ENCODE measurements at regions not wholly inside any gene's neighbourhood (a gene's known extent, or its start where the extent isn't known, plus 50 kb on each side); places are given as distances from the start of the nearest gene placed in this dataset.
"Not testable (repeated sequence)": the region's sequence is repeated elsewhere in the genome, so short reads cannot be mapped to it uniquely, and the experiment has no call there.

DNA sequence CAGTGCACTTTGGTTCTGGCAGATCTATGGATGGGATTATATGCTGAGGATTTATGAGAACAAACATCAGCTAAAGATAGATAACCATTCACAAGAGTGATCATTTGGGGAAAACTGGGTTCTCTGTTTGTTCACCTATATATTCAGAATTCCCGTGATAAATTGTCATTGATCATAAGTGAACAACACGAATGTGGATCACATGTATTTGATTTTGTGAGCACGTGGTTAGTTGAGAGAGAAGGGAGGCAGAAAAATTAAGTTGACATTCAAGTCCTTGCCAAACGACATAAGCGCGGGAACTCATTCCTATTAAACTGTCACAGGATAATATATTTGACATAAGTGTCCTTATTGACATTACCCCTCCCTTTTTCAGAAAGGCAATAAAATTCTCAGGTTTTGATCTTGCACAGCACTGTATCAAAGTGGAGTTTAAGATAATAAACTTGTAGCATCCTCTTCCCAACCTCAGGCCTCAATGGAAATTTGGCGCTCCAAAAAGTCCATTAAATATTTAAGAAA lies 64.9 kb upstream of the MYO3A start:
- POLR2A ChIA-PET, result no interaction called here
- DNase-seq (ENCODE audit: low spot score), result no peak
- no peaks in the 10 kb centered on the region for H3K9me2 ChIP-seq (ENCODE audit: insufficient read depth, low read length)
- H3K79me2 ChIP-seq (ENCODE audit: insufficient read depth, low read depth, low read length), result no peaks in the 10 kb centered on the region
- H4K20me1 ChIP-seq (ENCODE audit: insufficient read depth, low read length), result no peaks in the 10 kb centered on the region
- no TSS peak for BruUV-seq (replicated peaks)
- H3K4me2 ChIP-seq (ENCODE audit: low read length), result no peak overlapping the region
- H2AFZ ChIP-seq (ENCODE audit: low read length), result no peak overlapping the region
- TF ChIP-seq CTCF (conservative IDR thresholded peaks at IDR 0.05; ENCODE audit: low read length), result no peak
- no peaks in the 10 kb centered on the region for H3K36me3 ChIP-seq (ENCODE audit: insufficient read depth, low read length)
- no peak overlapping the region for H3K4me3 ChIP-seq (ENCODE audit: low read depth, low read length, poor library complexity, severe bottlenecking)
- no peak overlapping the region for H3K27ac ChIP-seq (ENCODE audit: low read depth, low read length, poor library complexity, severe bottlenecking)
- intact Hi-C loops (cut with micrococcal nuclease; ENCODE audit: unreplicated experiment), result no loop called here
- H3K9me3 ChIP-seq (ENCODE audit: low read length), result no peaks in the 10 kb centered on the region
- no peaks in the 10 kb centered on the region for H3K4me1 ChIP-seq (ENCODE audit: insufficient read depth, low read length, poor library complexity, severe bottlenecking)
- CTCF ChIA-PET (ENCODE audit: unreplicated experiment), result no interaction called here

DNA sequence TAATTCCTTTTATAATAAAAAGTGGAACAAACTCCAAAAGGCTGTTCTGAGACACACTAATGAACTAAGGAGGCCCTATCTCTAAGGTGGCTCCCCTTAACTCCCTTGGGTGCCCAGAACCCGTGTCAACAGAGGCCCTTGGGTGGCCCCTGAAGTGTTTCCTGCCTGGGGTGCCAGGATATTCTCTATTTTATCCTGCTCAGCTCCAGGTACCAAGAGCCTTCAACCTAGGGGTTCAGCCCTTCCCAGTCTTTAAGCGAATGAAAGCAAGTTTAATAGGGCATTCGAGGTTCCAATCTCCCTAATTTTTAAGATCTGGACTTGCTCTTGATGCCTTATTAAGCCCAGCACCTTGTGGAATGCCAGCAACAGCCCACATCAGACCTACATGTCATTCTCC lies 64.4 kb upstream of the MYO3A start:
- H3K4me2 ChIP-seq (ENCODE audit: low read length), result no peak overlapping the region
- H3K4me1 ChIP-seq (ENCODE audit: insufficient read depth, low read length, poor library complexity, severe bottlenecking), result no peaks in the 10 kb centered on the region
- H4K20me1 ChIP-seq (ENCODE audit: insufficient read depth, low read length), result no peaks in the 10 kb centered on the region
- H2AFZ ChIP-seq (ENCODE audit: low read length), result no peak overlapping the region
- no peak overlapping the region for H3K27ac ChIP-seq (ENCODE audit: low read depth, low read length, poor library complexity, severe bottlenecking)
- POLR2A ChIA-PET, result no interaction called here
- CTCF ChIA-PET (ENCODE audit: unreplicated experiment), result no interaction called here
- no TSS peak for BruUV-seq (replicated peaks)
- TF ChIP-seq CTCF (conservative IDR thresholded peaks at IDR 0.05; ENCODE audit: low read length) (no peak), EZH2phosphoT487 (IDR thresholded peaks at IDR 0.05; ENCODE audit: borderline replicate concordance, low read depth, low read length) (no peak)
- H3K4me3 ChIP-seq (ENCODE audit: low read depth, low read length, poor library complexity, severe bottlenecking), result no peak overlapping the region
- intact Hi-C loops (cut with micrococcal nuclease; ENCODE audit: unreplicated experiment), result no loop called here
- no peaks in the 10 kb centered on the region for H3K79me2 ChIP-seq (ENCODE audit: insufficient read depth, low read depth, low read length)
- no peaks in the 10 kb centered on the region for H3K36me3 ChIP-seq (ENCODE audit: insufficient read depth, low read length)
- H3K9me3 ChIP-seq (ENCODE audit: low read length), result no peaks in the 10 kb centered on the region
- no peak for DNase-seq (ENCODE audit: low spot score)
- H3K9me2 ChIP-seq (ENCODE audit: insufficient read depth, low read length), result no peaks in the 10 kb centered on the region

GRCh38 chr10:25874402-25874801 lies 59.6 kb upstream of the MYO3A start:
- H3K4me2 ChIP-seq (ENCODE audit: low read length); DNase-seq (ENCODE audit: low spot score); H3K4me3 ChIP-seq (ENCODE audit: low read depth, low read length, poor library complexity, severe bottlenecking); H3K9me2 ChIP-seq (ENCODE audit: insufficient read depth, low read length); H3K27ac ChIP-seq (ENCODE audit: low read depth, low read length, poor library complexity, severe bottlenecking); H2AFZ ChIP-seq (ENCODE audit: low read length); BruUV-seq (replicated peaks); H3K9me3 ChIP-seq (ENCODE audit: low read length); H3K79me2 ChIP-seq (ENCODE audit: insufficient read depth, low read depth, low read length); H4K20me1 ChIP-seq (ENCODE audit: insufficient read depth, low read length); H3K36me3 ChIP-seq (ENCODE audit: insufficient read depth, low read length): not testable (repeated sequence)
- POLR2A ChIA-PET, result interaction anchor here (0.6 kb wide), 1 partner anchor 238 kb away, joined by 3 read pairs; no protein-coding TSS in a partner anchor
- peaks cover 14% of the 10 kb centered on the region for H3K4me1 ChIP-seq (ENCODE audit: insufficient read depth, low read length, poor library complexity, severe bottlenecking)
- CTCF ChIA-PET (ENCODE audit: unreplicated experiment), result interaction anchor here (1.1 kb wide), 1 partner anchor 46 kb away, joined by 3 read pairs; no protein-coding TSS in a partner anchor
- intact Hi-C loops (cut with micrococcal nuclease; ENCODE audit: unreplicated experiment), result loop anchor here (2.0 kb wide), 1 partner anchor 394 kb away; no protein-coding TSS in a partner anchor

All from OCI-LY7 (cell line).